Vagina (tissue), 2 donors: ENCODE measurements at regions not wholly inside any gene's neighbourhood (a gene's known extent, or its start where the extent isn't known, plus 50 kb on each side); places are given as distances from the start of the nearest gene placed in this dataset.

Source experiments
- DNase-seq, 2 donors: peaks; one replicate each; pipeline ENCODE4 v3.0.0-alpha.2; 2017; ENCODE audit errors: extremely low spot score in 2 of 2
- H3K27ac ChIP-seq: fragments of 200-600 bp; sonication (generic); one replicate; pipeline ENCODE4 v1.5.1; 2019
- H3K27me3 ChIP-seq: fragments of 200-600 bp; sonication (generic); one replicate; pipeline ENCODE4 v1.5.1; 2019
- H3K36me3 ChIP-seq, 2 donors: fragments of 200-600 bp; sonication (generic); one replicate each; pipeline ENCODE4 v1.5.1; 2017 to 2019
- H3K4me1 ChIP-seq: fragments of 200-600 bp; sonication (generic); one replicate; pipeline ENCODE4 v1.5.1; 2019
- H3K4me3 ChIP-seq, 2 donors: fragments of 200-600 bp; sonication (generic); 1 replicate in 1 of 2; 2 replicates in 1 of 2; pipeline ENCODE4 v1.5.1; 2016 to 2019
- H3K9me3 ChIP-seq: fragments of 200-600 bp; sonication (generic); one replicate; pipeline ENCODE4 v1.5.1; 2019
- CTCF ChIP-seq, 3 experiments: fragments of 450-650 bp in 2 of 3; fragments of 200-600 bp in 1 of 3; sonication (generic) in 1 of 3; IDR thresholded peaks; one replicate each; pipeline ENCODE4 v1.5.1; 2017 to 2019; ENCODE audit warnings: antibody characterized with exemption in 3 of 3, mild to moderate bottlenecking in 2 of 3, moderate library complexity in 2 of 3
- POLR2A ChIP-seq, 2 donors: fragments of 450-650 bp; IDR thresholded peaks; one replicate each; pipeline ENCODE4 v1.6.1; 2017; ENCODE audit warnings: antibody characterized with exemption in 2 of 2, mild to moderate bottlenecking in 2 of 2, moderate library complexity in 2 of 2
- POLR2AphosphoS5 ChIP-seq, 2 donors: sonication (generic); formaldehyde crosslinking; IDR thresholded peaks; one replicate each; pipeline ENCODE4 v1.9.0; 2017; ENCODE audit warnings: antibody characterized with exemption in 2 of 2, mild to moderate bottlenecking in 2 of 2, low read depth in 1 of 2; ENCODE audit not compliant: insufficient read depth in 1 of 2
- intact Hi-C: fragments of 100-400 bp; cut with DNase I; formaldehyde crosslinking; loops from one replicate; pipeline ENCODE4 v1.15.1; 2023

DNA sequence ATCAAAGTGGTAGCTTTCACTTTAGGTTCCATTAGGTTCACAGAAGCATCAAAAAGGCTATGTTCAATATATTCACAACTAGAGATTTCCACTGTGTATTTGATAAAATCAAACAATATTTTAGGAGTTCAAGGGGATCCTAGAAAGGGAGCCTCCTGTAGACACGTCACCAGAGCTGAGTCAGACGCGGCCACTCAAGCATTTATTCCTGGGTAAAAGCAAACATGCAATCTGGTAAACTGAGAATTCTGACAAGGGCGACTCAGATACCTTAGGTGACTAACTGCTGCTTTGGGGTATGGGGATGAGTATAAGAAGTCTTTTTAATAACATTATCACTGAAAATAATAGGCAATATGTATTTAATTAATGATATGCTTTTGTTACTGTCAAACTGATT is 118.7 kb upstream of the HMGN3 start:
- Histone ChIP-seq H3K36me3 (no peaks in the 10 kb centered on the region), H3K4me1 (no peaks in the 10 kb centered on the region), H3K9me3 (no peaks in the 10 kb centered on the region), H3K27me3 (no peaks in the 10 kb centered on the region), H3K27ac (no peak overlapping the region), H3K4me3 (no peak overlapping the region)
- DNase-seq = no peak
- intact Hi-C loops = no loop called here
- no peak for TF ChIP-seq POLR2A (IDR thresholded peaks at IDR 0.05)
- TF ChIP-seq POLR2AphosphoS5 (IDR thresholded peaks at IDR 0.05; ENCODE audit: insufficient read depth in 1 of 2, low read depth in 1 of 2) = no peak
- no peak for TF ChIP-seq CTCF (IDR thresholded peaks at IDR 0.05)

DNA sequence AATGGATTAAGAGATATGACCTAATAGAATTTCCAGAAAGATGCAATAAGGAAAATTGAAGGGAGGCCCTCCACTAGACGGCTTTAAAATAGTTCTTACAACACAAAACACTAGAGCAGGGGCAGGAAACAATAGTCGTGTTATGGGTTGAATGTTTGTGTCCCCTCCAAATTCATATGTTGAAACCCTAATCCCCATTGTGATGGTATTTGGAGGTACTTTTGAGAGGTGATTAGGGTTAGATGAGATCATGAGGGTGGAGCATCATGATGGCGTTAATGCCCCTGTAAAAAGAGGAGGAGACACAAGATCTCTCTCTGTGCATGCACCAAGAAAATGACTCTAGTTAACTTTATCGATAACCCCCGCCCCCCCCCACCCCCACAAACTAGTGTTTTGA is 104.0 kb upstream of the HMGN3 start:
- no peaks in the 10 kb centered on the region for H3K4me1 ChIP-seq
- intact Hi-C loops = no loop called here
- TF ChIP-seq POLR2AphosphoS5 (IDR thresholded peaks at IDR 0.05; ENCODE audit: insufficient read depth in 1 of 2, low read depth in 1 of 2) (no peak), CTCF (IDR thresholded peaks at IDR 0.05) (no peak), POLR2A (IDR thresholded peaks at IDR 0.05) (no peak)
- no peaks in the 10 kb centered on the region for H3K36me3 ChIP-seq
- no peak for DNase-seq
- H3K27me3 ChIP-seq = no peaks in the 10 kb centered on the region
- no peaks in the 10 kb centered on the region for H3K9me3 ChIP-seq
- no peak overlapping the region for H3K27ac ChIP-seq
- H3K4me3 ChIP-seq = no peak overlapping the region

DNA sequence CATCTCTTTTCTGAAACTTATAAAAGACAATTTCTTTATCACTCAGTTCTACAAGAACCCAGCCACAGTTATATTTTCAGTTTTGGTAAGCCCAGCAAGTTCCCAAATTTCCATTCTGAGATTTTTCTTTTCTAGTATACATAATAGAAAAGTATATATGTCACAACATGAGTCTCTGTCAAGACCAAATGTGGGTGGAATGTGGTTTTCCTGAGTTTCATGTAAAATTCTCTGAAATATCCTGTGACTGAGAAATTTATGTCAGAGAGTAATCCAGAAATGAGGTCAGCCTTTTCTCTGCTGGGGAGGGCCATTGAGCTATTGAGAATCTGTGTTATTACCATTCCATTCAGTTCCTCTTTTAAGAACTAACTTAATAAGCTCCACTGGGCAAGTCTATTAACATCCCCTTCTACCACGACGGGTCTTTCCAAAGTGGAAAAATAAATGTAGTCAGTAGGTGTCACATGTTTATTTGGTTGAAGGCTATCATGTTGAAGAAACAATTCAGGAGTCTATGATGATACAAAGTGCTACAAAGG is 100.7 kb upstream of the HMGN3 start:
- no peak overlapping the region for H3K27ac ChIP-seq
- no peaks in the 10 kb centered on the region for H3K36me3 ChIP-seq
- TF ChIP-seq POLR2A (IDR thresholded peaks at IDR 0.05) = no peak
- TF ChIP-seq POLR2AphosphoS5 (IDR thresholded peaks at IDR 0.05; ENCODE audit: insufficient read depth in 1 of 2, low read depth in 1 of 2) = no peak
- TF ChIP-seq CTCF (IDR thresholded peaks at IDR 0.05) = no peak
- no peaks in the 10 kb centered on the region for H3K27me3 ChIP-seq
- no peaks in the 10 kb centered on the region for H3K4me1 ChIP-seq
- H3K9me3 ChIP-seq = no peaks in the 10 kb centered on the region
- DNase-seq = no peak
- intact Hi-C loops = no loop called here
- H3K4me3 ChIP-seq = no peak overlapping the region

DNA sequence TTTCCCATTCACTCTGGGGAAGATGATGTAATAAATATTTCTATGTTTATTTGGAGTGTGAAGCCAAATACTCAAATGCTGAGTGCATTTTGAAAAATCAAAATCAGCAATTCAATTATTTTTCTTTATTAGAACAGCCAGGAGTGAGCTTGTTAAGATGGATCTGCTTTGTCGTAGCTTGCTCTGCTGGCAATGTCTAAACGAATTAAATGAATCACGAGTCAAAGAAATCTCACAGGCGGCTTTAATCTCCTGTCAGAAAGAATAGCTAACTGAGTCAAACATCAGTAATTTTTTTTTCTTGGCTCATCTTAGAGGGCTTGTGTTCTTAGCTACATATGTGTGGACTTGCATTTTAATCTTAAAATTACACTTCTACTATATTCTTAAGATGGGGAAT is 100.2 kb upstream of the HMGN3 start:
- no peaks in the 10 kb centered on the region for H3K4me1 ChIP-seq
- TF ChIP-seq POLR2A (IDR thresholded peaks at IDR 0.05) (no peak), POLR2AphosphoS5 (IDR thresholded peaks at IDR 0.05; ENCODE audit: insufficient read depth in 1 of 2, low read depth in 1 of 2) (peak in 1 of 2 donors; percentile 56)

DNA sequence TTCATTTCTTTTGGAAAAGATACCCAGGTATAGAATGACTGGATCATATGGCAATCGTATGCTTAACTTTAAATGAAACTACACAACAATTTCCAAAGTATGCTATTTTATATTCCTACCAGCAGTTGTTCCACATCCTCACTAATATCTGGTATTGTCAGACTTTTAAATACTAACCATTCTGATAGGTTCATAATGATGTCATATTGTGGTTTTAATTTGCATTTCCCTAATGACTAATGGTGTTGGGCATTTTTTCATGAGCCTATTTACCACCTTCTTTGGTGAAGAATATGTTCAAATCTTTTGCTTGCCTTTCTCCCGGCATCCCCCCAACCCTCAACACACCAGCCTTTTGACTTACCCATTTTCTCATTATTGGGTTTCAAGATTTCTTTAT is 96.2 kb upstream of the HMGN3 start:
- no peaks in the 10 kb centered on the region for H3K4me1 ChIP-seq
- no peaks in the 10 kb centered on the region for H3K27me3 ChIP-seq
- intact Hi-C loops = no loop called here
- TF ChIP-seq POLR2AphosphoS5 (IDR thresholded peaks at IDR 0.05; ENCODE audit: insufficient read depth in 1 of 2, low read depth in 1 of 2) (no peak), POLR2A (IDR thresholded peaks at IDR 0.05) (no peak)
- no peaks in the 10 kb centered on the region for H3K9me3 ChIP-seq
- no peak overlapping the region for H3K4me3 ChIP-seq
- no peaks in the 10 kb centered on the region for H3K36me3 ChIP-seq
- H3K27ac ChIP-seq = no peak overlapping the region
- no peak for DNase-seq

More for the DNA sequence above, 100.2 kb upstream of the HMGN3 start:
- H3K4me3 ChIP-seq = no peak overlapping the region
- no peaks in the 10 kb centered on the region for H3K27me3 ChIP-seq
- no peaks in the 10 kb centered on the region for H3K36me3 ChIP-seq
- no peak for DNase-seq
- intact Hi-C loops = no loop called here
- H3K9me3 ChIP-seq = no peaks in the 10 kb centered on the region
- H3K27ac ChIP-seq = no peak overlapping the region

GRCh38 chr6:79313254-79313653 is 78.8 kb upstream of the HMGN3 start:
- Histone ChIP-seq H3K4me1 (no peaks in the 10 kb centered on the region), H3K9me3 (no peaks in the 10 kb centered on the region), H3K4me3 (no peak overlapping the region), H3K27me3 (no peaks in the 10 kb centered on the region), H3K27ac (no peak overlapping the region), H3K36me3 (no peaks in the 10 kb centered on the region)
- DNase-seq = no peak
- TF ChIP-seq POLR2AphosphoS5 (IDR thresholded peaks at IDR 0.05; ENCODE audit: insufficient read depth in 1 of 2, low read depth in 1 of 2) (peak in 1 of 2 donors; percentile 46), POLR2A (IDR thresholded peaks at IDR 0.05) (no peak)
- intact Hi-C loops = no loop called here
